Thoracic aorta (tissue), 2 donors: ENCODE measurements at regions not wholly inside any gene's neighbourhood (a gene's known extent, or its start where the extent isn't known, plus 50 kb on each side); places are given as distances from the start of the nearest gene placed in this dataset.

ENCODE experiments used
- ATAC-seq: fragments of 150-250 bp; one replicate; pipeline ENCODE4 v1.8.0; 2017; ENCODE audit warnings: low read depth; ENCODE audit not compliant: insufficient number of reproducible peaks, low FRiP score
- DNase-seq: peaks from one replicate; pipeline ENCODE4 v3.0.0-alpha.2; 2020; ENCODE audit warnings: low spot score
- H3K27ac ChIP-seq, 2 donors: fragments of 200-600 bp; sonication (generic); 1 replicate in 1 of 2; 2 replicates in 1 of 2; pipeline ENCODE4 v1.5.1; 2016; ENCODE audit warnings: mild to moderate bottlenecking in 2 of 2, moderate library complexity in 2 of 2
- H3K27me3 ChIP-seq: fragments of 200-600 bp; sonication (generic); replicated peaks from 2 replicates; pipeline ENCODE4 v1.6.0; 2016; ENCODE audit warnings: mild to moderate bottlenecking; ENCODE audit not compliant: insufficient read depth
- H3K36me3 ChIP-seq: fragments of 200-600 bp; sonication (generic); one replicate; pipeline ENCODE4 v1.5.1; 2016
- H3K4me1 ChIP-seq, 2 donors: fragments of 200-600 bp; sonication (generic); 1 replicate in 1 of 2; 2 replicates in 1 of 2; pipeline versions ENCODE4 v1.5.1 to v1.6.0; 2016; ENCODE audit warnings: low read depth in 2 of 2, mild to moderate bottlenecking in 1 of 2; ENCODE audit not compliant: control insufficient read depth in 1 of 2
- H3K4me3 ChIP-seq: fragments of 200-600 bp; sonication (generic); 2 replicates; pipeline ENCODE4 v1.5.1; 2016; ENCODE audit warnings: mild to moderate bottlenecking
- H3K9me3 ChIP-seq: fragments of 200-600 bp; sonication (generic); 2 replicates; pipeline ENCODE4 v1.5.1; 2016
- CTCF ChIP-seq: fragments of 200-600 bp; sonication (generic); IDR thresholded peaks from one replicate; pipeline ENCODE4 v1.5.1; 2019; ENCODE audit warnings: antibody characterized with exemption

- Histone ChIP-seq H3K27me3 (no peaks in the 10 kb centered on the region), H3K27ac (no peak overlapping the region), H3K4me1 (peaks cover 3 to 13% of the 10 kb centered on the region in 2 donors), H3K36me3 (no peaks in the 10 kb centered on the region), H3K9me3 (no peaks in the 10 kb centered on the region), H3K4me3 (no peak overlapping the region)
- DNase-seq (no peak), ATAC-seq (no peak)
- TF ChIP-seq CTCF, result no peak
Observed at GRCh38 chr6:26175033-26175427, 87.8 kb downstream of the HFE start.

DNA sequence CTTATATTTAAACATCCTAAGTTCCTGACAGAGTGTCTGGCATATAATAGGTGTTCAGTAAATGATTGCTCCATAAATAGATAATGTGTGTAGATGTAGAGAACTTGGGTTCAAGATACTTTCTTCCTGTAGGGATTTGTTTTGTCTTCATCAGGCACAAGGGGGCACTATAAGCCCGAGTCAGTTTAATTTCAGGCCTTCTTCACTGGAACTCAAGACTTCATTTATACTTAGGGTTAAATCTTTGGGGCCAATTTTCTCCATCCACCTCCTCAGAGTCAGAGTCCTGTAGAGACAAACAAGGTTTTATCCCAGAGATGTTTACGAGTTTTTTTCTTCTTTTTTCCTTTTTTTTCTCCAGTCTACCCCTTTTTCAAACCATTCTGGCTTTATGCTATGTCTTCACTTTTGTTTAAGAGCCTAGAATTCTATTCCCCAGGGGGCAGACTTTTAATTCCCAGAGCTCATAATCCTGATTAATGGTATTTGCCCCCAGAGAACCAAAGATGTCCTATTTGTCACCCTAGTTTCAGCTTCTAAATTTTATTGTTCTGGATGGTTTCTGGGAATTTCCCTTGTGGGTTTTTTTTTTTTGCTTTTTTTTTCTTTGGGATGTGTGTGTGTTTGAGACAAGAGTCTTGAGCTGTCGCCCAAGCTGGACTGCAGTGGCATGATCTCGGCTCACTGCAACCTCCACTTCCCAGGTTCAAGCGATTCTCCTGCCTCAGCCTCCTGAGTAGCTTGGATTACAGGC is 88.4 kb downstream of the HFE start:
- Histone ChIP-seq H3K27me3 (no peaks in the 10 kb centered on the region), H3K9me3 (no peaks in the 10 kb centered on the region), H3K36me3 (no peaks in the 10 kb centered on the region), H3K4me3 (no peak overlapping the region), H3K4me1 (peaks cover 3 to 7% of the 10 kb centered on the region in 2 donors), H3K27ac (no peak overlapping the region)
- peak; percentile 63 for TF ChIP-seq CTCF
- no peak for DNase-seq
- ATAC-seq, result no peak

- no peak for DNase-seq
- Histone ChIP-seq H3K9me3 (no peaks in the 10 kb centered on the region), H3K4me3 (no peak overlapping the region), H3K27me3 (no peaks in the 10 kb centered on the region), H3K27ac (no peak overlapping the region), H3K36me3 (no peaks in the 10 kb centered on the region), H3K4me1 (peaks cover 0 to 6% of the 10 kb centered on the region in 2 donors)
- ATAC-seq, result no peak
- TF ChIP-seq CTCF, result no peak
Observed at GRCh38 chr6:26179675-26180074, 92.4 kb downstream of the HFE start.

DNA sequence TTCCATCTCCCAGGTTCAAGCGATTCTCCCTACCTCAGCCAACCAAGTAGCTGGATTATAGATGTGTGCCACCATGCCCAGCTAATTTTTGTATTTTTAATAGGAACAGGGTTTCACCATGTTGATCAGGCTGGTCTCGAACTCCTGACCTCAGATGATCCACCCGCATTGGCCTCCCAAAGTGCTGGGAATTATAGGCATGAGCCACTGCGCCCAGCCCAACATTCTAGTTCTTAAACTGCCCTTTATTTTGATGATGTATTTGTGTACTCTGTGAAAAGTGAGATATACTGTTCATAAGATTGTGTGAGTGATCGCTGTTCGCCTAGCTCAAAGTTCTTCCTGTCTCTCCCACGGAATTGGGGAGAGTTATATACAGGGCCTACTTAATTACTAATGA is 93.1 kb downstream of the HFE start:
- Histone ChIP-seq H3K27ac (no peak overlapping the region), H3K4me1 (peaks cover 0 to 6% of the 10 kb centered on the region in 2 donors), H3K27me3 (no peaks in the 10 kb centered on the region), H3K4me3 (no peak overlapping the region), H3K36me3 (no peaks in the 10 kb centered on the region), H3K9me3 (no peaks in the 10 kb centered on the region)
- no peak for TF ChIP-seq CTCF
- no peak for DNase-seq
- ATAC-seq, result no peak

DNA sequence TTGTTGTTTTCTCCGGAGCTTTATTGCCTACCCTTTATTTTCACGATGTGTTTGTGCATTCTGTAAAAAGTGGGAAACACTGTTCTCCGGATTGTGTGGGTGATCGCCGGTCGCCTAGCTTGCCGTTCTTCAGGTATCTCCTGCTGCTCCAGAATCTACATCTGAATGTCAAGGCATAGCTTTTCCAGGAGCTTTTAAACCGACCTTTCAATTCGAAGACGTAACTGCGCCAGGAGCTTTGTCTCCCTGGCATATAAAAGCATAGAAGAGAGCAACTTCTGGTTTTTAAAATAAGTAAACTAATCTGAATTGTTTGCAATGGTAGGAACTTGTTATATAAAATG is 96.0 kb downstream of the HFE start:
- no peaks in the 10 kb centered on the region for H3K9me3 ChIP-seq
- H3K4me3 ChIP-seq, result peak overlapping the region; percentile 74
- H3K27ac ChIP-seq, result peak overlapping the region; percentile 73 to 82
- TF ChIP-seq CTCF, result no peak
- DNase-seq, result no peak
- no peaks in the 10 kb centered on the region for H3K27me3 ChIP-seq
- no peaks in the 10 kb centered on the region for H3K36me3 ChIP-seq
- no peak for ATAC-seq
- peaks cover 2 to 14% of the 10 kb centered on the region in 2 donors for H3K4me1 ChIP-seq
